ENCODE measurements at regions not wholly inside any gene's neighbourhood (a gene's known extent, or its start where the extent isn't known, plus 50 kb on each side); places are given as distances from the start of the nearest gene placed in this dataset.

DNA sequence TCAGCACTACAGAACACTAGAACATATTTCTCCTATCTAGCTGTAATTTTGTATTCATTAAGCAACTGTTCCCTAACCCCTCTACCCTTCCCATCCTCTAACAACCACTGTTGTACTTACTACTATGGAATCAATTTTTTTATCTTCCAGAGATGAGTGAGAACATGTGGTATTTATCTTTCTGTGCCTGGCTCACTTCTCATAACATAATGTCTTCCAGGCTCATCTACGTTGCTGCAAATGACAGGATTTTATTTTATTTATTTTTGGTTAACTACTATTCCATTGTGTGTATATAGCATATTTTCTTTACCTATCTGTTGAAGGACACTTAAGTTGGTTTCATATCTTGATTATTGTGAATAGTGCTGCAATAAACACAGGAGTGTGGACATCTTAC lies 200.9 kb upstream of the CHRM2 start:
- TF ChIP-seq, protein P1, sequence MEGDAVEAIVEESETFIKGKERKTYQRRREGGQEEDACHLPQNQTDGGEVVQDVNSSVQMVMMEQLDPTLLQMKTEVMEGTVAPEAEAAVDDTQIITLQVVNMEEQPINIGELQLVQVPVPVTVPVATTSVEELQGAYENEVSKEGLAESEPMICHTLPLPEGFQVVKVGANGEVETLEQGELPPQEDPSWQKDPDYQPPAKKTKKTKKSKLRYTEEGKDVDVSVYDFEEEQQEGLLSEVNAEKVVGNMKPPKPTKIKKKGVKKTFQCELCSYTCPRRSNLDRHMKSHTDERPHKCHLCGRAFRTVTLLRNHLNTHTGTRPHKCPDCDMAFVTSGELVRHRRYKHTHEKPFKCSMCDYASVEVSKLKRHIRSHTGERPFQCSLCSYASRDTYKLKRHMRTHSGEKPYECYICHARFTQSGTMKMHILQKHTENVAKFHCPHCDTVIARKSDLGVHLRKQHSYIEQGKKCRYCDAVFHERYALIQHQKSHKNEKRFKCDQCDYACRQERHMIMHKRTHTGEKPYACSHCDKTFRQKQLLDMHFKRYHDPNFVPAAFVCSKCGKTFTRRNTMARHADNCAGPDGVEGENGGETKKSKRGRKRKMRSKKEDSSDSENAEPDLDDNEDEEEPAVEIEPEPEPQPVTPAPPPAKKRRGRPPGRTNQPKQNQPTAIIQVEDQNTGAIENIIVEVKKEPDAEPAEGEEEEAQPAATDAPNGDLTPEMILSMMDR (conservative IDR thresholded peaks at IDR 0.05; ENCODE audit: low read depth, low read length): no peak
- TF ChIP-seq EZH2 (IDR thresholded peaks at IDR 0.05; ENCODE audit: low read length, unreplicated experiment): no peak
